GM18873 (cell line): ENCODE measurements at regions not wholly inside any gene's neighbourhood (a gene's known extent, or its start where the extent isn't known, plus 50 kb on each side); places are given as distances from the start of the nearest gene placed in this dataset.

Experiments
- ATAC-seq: cut with Tn5 transposase; IDR thresholded peaks from one replicate; pipeline ENCODE4 v1.9.1; 2021; ENCODE audit warnings: mild to moderate bottlenecking, moderate library complexity, moderate number of reproducible peaks; ENCODE audit not compliant: unreplicated experiment, low FRiP score

GRCh38 chr2:30310371-30310770, 79.0 kb downstream of the LBH start:
- no peak for ATAC-seq

GRCh38 chr2:30310955-30311354, 79.6 kb downstream of the LBH start:
- ATAC-seq = peak; percentile 46

GRCh38 chr2:30311711-30312110, 80.4 kb downstream of the LBH start:
- no peak for ATAC-seq

GRCh38 chr2:30312916-30313315, 81.6 kb downstream of the LBH start:
- ATAC-seq = no peak

GRCh38 chr2:30314981-30315380, 83.6 kb downstream of the LBH start:
- no peak for ATAC-seq

- no peak for ATAC-seq
These were observed 84.2 kb downstream of the LBH start for GRCh38 chr2:30315391-30316063.

GRCh38 chr2:30316408-30316807, 85.1 kb downstream of the LBH start:
- ATAC-seq = no peak

GRCh38 chr2:30318987-30319782, 87.9 kb downstream of the LBH start:
- no peak for ATAC-seq

GRCh38 chr2:30321466-30321865, 90.1 kb downstream of the LBH start:
- ATAC-seq = no peak

- ATAC-seq = no peak
These were observed 92.2 kb downstream of the LBH start for GRCh38 chr2:30323499-30323898.

- no peak for ATAC-seq
These were observed 93.0 kb downstream of the LBH start for GRCh38 chr2:30324245-30324908.

GRCh38 chr2:30325600-30326328, 94.4 kb downstream of the LBH start:
- ATAC-seq = no peak

- ATAC-seq = no peak
These were observed 95.2 kb downstream of the LBH start for GRCh38 chr2:30326497-30326896.

- ATAC-seq = no peak
These were observed 99.7 kb downstream of the LBH start for GRCh38 chr2:30331038-30331437.

- ATAC-seq = no peak
These were observed 100.5 kb downstream of the LBH start for GRCh38 chr2:30331869-30332268.

GRCh38 chr2:30332791-30333453, 101.6 kb downstream of the LBH start:
- no peak for ATAC-seq

GRCh38 chr2:30334762-30335363, 103.5 kb downstream of the LBH start:
- ATAC-seq = no peak

- no peak for ATAC-seq
These were observed 104.8 kb downstream of the LBH start for GRCh38 chr2:30336084-30336483.

- peak; percentile 91 for ATAC-seq
These were observed 105.9 kb downstream of the LBH start for GRCh38 chr2:30336978-30337841.
